Right lung (tissue), 2 donors: ENCODE measurements at regions not wholly inside any gene's neighbourhood (a gene's known extent, or its start where the extent isn't known, plus 50 kb on each side); places are given as distances from the start of the nearest gene placed in this dataset.

Source experiments
- DNase-seq, 2 donors: peaks; one replicate each; pipeline ENCODE4 v3.0.0-alpha.2; 2013

DNA sequence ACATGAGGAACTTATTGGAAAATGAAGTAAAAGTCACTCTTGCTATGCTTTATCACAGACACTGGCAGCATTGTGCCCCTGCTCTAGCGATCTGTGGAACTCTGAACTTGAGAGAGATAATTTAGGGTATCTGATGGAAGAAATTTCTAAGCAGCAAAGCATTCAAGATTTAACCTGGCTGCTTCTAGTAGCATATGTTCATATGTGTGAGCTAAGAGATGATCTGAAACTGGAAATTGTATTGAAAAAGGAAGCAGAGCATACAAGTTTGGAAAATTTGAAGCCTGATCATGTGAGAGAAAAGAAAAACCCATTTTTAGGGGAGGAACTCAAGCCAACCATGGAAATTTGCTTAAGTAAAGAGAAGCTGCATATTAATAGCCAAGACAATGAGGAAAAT is 657.7 kb downstream of the TRAM1L1 start:
- DNase-seq, result no peak

DNA sequence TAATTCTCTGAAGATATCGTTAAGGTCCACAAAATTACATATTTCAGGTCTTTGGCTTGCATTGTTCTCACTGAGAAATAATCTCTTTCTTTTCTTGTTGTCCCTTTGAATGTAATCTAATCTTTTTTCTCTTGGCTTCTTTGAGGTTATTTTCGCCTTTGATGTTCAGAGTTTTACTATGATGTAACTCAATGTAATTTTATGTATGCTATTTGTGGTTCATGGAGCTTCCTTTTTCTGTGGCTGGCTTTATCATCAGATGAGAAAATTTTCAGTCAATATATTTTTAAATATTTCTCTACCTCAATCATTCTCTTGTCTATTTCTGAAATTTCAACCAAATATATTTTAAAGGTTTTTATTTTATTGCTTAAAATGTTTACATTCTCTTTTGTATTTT is 672.2 kb downstream of the TRAM1L1 start:
- DNase-seq, result no peak

DNA sequence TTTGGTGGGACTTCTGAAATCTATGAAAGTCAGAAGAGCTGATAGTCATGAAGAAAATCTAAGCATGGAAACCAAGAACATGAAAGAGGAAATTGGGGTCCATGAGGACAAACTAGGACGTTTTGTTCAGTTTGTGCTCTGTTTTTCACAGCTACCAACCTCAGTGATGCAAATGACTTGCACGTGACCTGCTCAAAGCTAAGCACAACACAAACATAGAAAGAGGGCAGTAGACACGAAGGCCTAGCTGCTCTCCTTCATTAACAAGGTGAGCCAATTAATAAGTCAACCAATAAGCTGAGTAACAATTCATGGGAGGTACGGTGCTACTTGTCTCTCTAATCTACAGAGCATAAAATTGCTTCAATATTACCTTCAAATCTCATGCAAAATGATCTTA is 684.1 kb downstream of the TRAM1L1 start:
- DNase-seq, result no peak

DNA sequence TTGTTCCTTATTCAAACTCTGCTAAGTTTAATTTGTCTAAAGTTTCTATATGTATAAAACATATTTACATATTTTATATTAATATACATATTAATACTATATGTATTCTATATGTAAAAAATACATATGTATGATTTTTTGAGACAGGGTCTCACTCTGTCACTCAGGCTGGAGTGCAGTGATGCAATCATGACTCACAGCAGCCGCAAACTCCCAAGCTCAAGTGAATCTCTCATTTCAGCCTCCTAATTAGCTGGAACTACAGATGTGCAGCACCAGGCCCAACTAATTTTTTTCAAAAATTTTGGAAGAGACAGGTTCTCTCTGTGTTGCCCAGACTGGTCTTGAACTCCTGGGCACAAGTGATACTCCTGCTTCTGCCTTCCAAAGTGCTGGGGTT is 684.9 kb downstream of the TRAM1L1 start:
- DNase-seq, result no peak

DNA sequence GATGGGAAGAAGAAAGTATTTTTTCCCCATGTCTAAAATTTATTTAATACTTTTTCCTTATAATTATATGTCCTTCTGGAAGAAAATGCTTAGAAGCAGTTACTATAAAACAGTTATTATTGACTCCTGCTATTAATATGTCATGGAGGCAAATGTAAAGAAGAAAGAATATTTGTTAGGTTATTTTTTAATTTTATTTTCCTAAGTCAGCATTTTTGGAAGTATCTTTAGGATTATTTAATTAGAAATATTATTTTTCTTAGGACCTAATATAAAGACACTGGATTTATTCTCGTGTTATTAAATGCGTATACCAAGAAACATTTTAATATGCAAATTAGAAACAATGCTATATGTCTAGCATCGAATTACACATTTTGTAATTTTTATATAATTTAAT is 687.7 kb downstream of the TRAM1L1 start:
- DNase-seq, result no peak

DNA sequence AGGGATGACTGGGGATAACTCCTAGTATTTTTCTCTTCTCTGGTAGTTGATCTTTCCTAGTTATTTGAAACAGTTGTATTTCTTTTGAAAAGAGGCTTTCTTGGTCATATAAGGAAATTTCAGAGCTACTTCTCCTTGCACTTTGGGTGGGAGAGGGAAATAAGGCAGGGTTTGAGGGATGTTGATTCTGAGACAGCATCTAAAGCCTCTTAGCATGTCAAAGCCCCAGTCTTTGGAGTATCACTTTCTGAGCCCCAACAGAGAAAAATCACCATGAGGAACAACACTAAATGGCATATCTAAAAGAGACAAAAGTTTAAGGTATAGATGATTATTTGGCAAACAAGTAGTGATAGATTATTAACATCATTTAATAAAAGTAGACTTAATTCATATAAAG is 688.1 kb downstream of the TRAM1L1 start:
- no peak for DNase-seq

DNA sequence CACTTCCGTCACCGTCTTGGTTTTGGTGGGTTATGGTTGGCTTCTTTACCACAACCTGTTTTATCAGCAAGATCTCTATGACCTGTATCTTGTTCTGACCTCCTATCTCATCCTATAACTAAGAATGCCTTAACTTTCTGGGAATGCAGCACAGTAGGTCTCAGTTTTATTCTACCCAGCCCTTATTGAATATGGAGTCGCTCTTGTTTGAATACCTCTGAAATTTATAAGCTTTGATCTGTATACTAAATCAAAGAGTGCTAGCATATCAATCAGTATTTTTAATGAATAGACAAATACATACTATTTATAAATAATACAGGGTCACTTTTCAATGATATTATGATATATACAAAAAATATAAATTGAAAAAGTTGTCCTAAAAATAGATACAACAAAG is 690.0 kb downstream of the TRAM1L1 start:
- DNase-seq, result no peak

DNA sequence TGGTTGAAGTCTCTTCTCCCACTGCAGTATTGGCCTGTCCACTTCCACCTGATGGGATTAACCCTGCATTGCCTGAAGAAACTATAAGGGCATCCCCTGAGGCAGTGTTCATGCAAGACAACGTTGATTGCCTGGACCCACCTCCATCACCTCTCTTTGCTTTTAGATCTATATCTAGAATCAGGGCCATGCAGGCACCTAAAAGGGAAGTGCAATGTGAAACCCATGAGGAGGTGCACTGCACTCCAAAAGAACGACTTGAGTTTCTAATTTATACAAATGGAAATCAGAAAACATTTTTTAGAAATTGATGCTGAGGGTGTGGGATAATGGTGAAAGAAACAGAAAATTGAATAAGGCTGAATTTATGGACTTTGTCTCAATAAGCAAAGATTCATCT is 694.4 kb downstream of the TRAM1L1 start:
- no peak for DNase-seq

DNA sequence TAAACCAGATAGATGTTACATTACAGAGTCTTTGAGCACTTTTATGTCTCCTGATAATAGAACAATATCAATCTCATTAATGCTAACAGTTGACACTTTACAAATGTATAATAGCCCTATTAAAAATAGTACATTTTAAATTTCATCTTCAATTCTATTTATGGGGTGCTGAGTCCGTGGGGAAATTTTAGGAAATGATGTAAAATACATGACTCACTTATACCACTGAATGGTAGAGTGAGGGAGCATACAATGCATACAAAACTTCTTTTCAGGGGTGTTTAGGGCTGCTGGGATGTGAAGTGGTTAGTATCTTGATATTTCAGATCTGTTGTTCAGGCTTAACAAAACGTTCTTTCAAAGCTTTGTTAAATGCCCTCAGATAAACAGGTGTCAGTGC is 696.2 kb downstream of the TRAM1L1 start:
- DNase-seq, result no peak

DNA sequence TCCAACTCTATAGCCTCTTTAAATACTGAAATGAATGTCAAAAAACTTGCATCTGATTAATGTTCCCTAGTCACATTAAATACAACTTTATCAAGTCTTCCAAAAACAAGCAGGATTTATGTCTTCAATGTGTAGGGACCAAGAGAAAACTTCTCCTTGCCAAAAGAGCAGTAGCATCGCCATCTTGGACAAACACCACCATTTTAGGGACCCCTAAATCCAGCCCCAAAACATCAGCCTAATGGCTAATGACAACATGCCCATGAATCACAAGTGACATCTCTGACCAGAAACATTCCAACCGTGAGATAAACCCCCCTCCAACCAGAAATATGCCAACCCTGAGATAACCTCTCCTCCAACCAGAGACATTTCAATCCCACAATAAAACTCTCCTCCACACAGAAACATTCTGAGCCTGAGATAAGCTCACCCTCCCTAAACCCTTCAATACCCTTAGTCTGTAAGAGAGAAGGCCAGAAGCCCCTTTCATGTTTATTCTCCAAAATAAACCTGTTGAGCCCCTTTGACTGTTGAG is 697.4 kb downstream of the TRAM1L1 start:
- DNase-seq, result no peak

DNA sequence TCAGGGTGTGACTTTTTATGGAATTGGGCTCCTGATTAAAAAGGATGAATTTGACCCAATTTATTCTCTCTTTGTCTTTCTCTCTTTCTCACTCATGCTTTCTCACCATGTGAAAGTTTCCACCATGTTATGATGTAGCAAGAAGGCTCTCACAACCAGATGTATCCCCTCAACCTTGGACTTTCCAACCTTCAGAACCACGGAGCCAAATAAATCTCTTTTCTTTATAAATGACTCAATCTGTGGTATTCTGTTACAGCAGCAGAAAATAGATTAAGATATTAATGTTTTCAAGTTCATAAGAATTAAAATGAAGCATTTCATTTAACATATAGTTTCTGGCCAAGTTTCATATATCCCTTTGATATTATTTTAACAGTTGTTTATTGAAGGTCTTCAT is 698.5 kb downstream of the TRAM1L1 start:
- no peak for DNase-seq

DNA sequence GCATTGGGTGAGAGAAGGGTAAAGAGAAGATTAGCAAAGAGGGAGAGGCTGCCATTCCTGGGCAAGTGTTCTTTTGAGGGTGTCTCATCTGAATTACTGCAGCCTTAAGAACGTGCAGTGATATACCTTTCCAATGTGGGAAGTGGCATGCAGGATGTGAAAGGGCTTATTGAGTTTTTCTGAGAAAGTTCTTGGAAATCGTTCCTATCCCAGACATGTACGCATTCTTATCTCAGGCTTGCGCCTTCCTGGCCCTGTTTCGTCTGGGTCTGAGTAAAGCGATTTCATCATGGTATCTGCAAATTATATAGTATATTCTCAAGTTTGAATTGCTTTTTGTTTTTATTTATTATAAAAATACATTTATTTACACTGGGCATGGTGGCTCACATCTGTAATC is 699.8 kb downstream of the TRAM1L1 start:
- DNase-seq, result no peak

DNA sequence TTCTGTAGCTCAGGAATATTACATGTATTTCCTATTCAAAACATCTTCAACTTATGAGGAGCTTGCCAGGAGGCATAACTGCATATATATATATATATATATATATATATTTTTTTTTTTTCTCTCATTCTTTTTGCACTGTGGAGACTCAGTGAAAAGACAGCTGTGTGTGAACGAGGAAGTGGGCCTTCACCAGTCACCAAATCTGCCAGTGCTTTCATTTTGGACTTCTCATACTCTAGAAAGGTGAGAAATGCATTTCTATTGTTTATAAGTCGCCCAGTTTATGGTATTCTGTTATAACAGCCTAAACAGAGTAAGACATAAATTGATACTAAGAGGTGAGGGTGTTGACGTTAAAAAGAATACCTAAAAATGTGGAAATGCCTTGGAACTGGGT is 710.6 kb downstream of the TRAM1L1 start:
- no peak for DNase-seq

DNA sequence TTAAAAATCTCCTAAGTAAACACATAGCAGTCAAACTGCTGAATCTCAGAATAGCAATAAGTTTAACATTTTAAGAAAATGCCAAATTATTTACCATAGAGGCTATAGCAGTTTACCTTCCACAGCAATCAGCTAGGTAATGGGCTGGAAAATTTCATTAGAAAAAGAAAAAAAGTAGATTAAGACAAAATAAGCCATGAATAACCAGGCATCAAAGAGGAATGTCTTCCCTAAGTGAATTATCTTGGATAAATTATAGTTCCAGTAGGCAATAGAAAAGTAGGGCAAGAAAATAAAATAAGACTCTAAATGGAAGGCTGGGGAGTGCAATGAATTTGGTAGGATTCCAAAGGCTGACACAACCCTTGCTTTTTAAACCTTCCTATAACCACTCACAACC is 722.8 kb downstream of the TRAM1L1 start:
- no peak for DNase-seq

DNA sequence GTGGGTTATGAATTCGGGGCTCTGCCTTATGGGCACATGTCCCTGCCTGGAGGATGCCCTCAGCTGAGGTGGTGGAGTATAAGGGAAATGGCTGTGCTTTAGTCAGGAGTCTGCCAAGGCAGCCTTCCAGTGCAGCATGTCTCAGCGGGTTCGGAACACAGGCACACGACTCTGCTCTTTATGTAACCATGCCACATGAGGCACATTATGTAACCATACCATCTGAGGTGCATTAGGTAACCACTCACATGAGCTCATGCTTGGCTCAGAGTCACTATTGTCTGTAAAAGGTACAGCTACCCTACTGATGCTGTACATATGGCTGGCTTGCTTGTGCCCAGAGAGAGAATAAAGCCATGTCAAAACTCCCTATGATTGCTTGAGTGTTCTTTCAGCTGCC is 723.6 kb downstream of the TRAM1L1 start:
- DNase-seq, result no peak

DNA sequence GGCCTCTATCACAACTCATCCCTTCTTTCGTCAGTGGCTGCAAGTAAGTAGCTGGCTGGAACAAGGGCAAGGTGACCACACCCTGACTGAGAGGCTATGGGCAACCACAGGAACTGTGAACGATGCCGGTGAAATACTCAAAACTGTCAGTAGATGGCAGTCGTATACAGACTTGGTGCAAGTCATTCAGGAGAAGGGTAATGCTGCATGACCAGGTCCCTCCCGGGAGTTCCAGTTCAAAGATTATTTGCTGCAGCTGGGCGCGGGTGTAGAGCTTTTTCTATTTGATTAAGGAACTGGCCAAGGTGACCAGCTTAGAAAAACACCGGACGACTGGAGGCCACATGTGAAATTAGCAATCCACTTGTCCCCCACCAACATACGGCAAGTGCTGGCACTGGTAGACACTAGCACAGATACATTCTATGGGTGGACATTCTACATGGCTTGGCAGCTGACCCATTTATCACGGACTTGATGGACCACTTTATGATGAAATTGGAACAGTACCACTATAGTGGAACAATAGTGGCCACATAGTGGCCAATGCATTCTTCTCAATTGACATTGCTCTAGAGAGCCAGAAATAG is 726.6 kb downstream of the TRAM1L1 start:
- peak; percentile 20 to 31 for DNase-seq

DNA sequence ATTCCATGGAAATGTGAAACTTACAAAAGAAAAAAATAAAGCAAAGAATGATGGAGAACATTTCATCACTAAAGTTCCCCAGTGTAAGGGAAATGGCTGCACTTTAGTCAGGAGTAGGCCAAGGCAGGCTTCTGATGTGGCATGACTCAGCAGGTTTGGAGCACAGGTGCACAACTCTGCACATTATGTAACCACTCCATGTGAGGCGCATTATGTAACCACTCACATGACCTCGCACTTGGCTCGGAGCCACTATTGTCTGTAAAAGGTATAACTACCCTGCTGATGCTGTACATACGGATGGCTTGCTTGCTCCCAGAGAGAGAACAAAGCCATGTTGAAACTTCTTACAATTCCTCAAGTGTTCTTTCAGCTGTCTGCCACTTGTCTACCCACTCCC is 727.6 kb downstream of the TRAM1L1 start:
- DNase-seq, result no peak

DNA sequence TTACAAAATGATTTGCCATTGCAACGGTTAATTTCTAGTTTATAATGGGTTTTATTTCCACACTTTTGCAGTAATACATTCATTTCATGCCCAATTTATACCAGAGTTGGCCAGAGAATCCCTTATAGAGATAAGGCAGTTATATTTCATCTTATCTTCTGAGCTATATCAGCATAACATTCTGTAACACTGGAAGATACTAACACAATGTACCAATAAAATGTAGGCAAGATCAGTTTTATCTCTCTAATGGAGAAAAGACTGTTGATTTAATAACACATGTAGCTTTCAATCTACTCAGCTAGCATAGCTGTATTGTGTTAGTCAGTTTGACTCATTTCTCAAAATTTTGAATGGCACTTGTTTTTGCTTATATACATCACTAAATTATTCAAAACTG is 738.6 kb downstream of the TRAM1L1 start:
- DNase-seq, result no peak

DNA sequence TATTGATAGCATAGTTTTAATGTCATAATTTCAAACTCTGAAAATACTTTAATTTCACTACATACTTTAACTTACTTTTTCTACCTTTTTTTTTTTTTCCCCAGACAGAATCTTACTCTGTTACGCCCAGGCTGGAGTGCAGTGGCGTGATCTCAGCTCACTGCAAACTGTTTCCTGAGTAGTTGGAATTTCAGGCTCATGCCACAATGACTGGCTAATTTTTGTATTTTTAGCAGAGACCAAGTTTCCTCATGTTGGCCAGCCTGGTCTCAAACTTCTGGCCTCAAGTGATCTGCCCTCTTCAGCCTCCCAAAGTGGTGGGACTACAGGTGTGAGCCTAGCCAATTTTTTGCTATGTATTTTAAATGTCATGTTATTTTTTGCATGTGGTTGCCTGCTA is 741.6 kb downstream of the TRAM1L1 start:
- DNase-seq, result no peak

DNA sequence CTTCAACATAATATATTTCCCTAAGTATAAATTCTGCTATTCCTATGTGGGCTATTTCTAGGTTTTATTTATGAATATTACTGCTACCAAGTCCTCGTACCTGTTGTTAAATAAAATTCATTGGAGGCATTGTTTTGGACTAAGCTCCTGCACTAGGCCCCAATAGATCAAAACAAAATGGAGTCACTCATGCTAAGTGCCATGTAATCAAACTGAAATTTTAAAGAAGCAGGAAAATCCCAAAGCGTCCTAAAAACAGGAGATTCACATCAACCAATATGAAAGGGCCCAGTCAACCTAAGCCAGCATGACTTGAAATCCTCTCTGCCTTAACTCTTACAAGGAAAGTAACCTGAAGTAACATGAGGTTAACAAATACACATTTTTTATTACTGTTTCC is 743.2 kb downstream of the TRAM1L1 start:
- no peak for DNase-seq

DNA sequence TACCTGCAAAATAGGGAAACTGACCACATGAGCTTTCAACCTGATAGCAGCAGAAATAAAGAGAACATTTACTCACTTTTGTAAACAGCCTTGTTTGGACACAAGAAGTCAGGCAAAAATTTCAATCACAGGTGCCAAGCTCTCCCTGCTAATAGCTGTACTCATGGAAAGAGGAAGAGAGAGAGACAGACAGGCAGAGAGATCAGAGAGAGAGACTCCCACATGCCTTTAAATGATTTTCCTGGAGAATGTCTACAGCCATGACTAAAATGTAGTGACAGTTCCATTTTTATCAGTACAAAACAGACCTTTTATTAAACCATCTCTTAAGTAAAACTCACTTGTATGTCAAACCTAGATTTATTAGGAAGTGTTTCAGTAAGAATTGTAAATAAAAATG is 752.9 kb downstream of the TRAM1L1 start:
- DNase-seq, result no peak

DNA sequence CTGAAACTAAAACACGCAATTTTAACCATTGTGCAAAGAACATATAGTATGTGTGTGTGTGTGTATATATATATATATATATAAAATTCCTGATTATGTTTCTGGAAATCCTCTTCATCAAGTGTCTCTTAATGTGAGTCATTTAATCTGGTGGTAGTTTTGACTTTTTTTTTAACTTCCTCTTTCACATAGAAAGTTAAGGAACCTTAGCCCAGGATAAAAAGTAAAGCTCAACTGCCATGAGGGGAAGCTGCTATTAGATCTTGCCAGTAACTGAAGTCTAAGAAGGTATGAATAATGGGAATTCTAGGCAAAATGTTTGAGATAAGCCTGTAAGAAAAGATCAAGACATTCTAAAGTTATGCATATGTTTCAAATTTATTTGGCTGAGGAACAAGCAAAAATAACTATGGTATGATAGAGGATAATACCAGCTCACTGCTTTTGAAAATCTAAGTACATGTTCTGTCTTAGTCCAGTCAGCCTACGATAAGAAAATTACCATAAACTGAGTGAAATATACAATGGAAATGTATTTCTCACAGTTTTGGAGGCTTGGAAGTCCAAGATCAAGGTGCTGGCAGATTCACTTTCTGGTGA is 757.0 kb downstream of the TRAM1L1 start:
- no peak for DNase-seq

DNA sequence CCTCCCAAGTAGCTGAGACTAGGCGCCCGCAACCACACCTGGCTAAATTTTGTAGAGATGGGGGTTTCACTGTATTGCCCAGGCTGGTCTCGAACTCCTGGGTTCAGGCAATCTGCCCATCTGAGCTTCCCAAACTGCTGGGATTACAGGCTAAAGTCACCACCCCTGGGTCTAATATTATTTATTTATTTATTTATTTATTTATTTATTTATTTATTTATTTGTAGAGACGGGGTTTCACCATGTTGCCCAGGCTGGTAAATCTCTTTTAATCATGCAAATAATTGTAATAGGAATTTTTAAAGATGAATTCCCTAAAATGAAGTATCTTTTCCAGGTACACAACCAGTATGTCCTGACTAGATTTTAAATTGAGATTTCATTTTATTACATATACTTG is 761.8 kb downstream of the TRAM1L1 start:
- DNase-seq, result no peak

DNA sequence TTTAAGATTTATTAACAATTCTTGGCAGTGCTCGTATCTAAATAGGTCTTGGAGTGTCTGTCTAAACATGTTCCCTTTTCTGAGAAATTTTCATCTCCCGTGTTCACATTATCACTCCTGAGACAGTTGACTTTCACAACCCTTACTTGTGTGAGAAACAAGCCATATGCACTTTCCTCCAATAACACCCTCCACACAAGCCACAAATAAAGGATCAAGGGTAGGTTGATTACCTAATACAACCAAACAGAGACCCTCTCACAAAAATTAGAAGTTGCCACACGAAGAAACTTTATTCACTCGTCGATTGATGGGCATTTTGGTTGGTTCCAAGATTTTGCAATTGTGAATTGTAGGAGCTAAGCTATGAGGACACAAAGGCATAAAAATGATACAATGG is 763.9 kb downstream of the TRAM1L1 start:
- no peak for DNase-seq
